B cell (primary cell): ENCODE measurements at regions not wholly inside any gene's neighbourhood (a gene's known extent, or its start where the extent isn't known, plus 50 kb on each side); places are given as distances from the start of the nearest gene placed in this dataset.

ENCODE experiments used
- CTCF ChIP-seq: fragments of 200-600 bp; IDR thresholded peaks from one replicate; pipeline ENCODE4 v1.8.0; 2022; ENCODE audit warnings: antibody characterized with exemption, mild to moderate bottlenecking
- EZH2 ChIP-seq: IDR thresholded peaks from 2 replicates; pipeline ENCODE4 v1.6.1; 2012; ENCODE audit warnings: borderline replicate concordance, low read depth, mild to moderate bottlenecking, moderate library complexity, low read length; ENCODE audit not compliant: insufficient read depth, poor library complexity, severe bottlenecking

DNA sequence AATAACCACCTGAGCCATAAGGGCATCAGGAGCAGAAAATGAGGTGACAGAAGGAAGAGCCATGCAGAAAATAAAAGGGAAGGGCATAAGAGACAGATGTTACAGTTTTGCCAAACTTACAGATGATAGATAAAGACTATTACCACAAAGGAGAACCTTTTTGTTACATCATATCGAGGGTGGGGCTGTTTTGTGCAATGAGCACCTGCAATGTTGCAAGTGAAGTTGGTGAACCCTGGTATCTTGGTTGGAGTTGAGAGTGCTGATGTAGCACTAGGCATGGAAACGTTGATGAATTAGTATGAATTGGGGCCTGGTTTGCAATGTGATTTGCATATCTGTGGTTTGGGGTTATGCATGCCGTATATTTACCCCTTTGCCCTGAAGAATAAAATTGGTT is 119.8 kb upstream of the TEX13D start:
- TF ChIP-seq CTCF (no peak), EZH2 (no peak)
